Lower leg skin (tissue), 4 donors: ENCODE measurements at regions not wholly inside any gene's neighbourhood (a gene's known extent, or its start where the extent isn't known, plus 50 kb on each side); places are given as distances from the start of the nearest gene placed in this dataset.
"Not testable (repeated sequence)": the region's sequence is repeated elsewhere in the genome, so short reads cannot be mapped to it uniquely, and the experiment has no call there.

Experiments
- DNase-seq, 2 donors: peaks; one replicate each; pipeline ENCODE4 v3.0.0-alpha.2; 2019; ENCODE audit warnings: low spot score in 2 of 2
- H3K4me3 ChIP-seq: fragments of 200-600 bp; sonication (generic); 2 replicates; pipeline ENCODE4 v1.5.1; 2017; ENCODE audit warnings: mild to moderate bottlenecking, low read depth; ENCODE audit not compliant: poor library complexity, severe bottlenecking
- CTCF ChIP-seq, 3 donors: fragments of 450-650 bp; IDR thresholded peaks; one replicate each; pipeline ENCODE4 v1.5.1; 2016; ENCODE audit warnings: antibody characterized with exemption in 3 of 3, mild to moderate bottlenecking in 3 of 3, moderate library complexity in 2 of 3
- POLR2A ChIP-seq, 2 donors: fragments of 450-650 bp; IDR thresholded peaks; one replicate each; pipeline ENCODE4 v1.6.1; 2016 to 2017; ENCODE audit warnings: antibody characterized with exemption in 2 of 2, mild to moderate bottlenecking in 1 of 2, moderate library complexity in 1 of 2
- WGBS, 2 donors: methylation state at CpG; one replicate each; pipeline ENCODE4 v1.1.5; 2018; 5-methylcytosine and 5-hydroxymethylcytosine counted together
- intact Hi-C: fragments of 100-400 bp; cut with DNase I; formaldehyde crosslinking; loops from one replicate; pipeline ENCODE4 v1.15.0; 2023; ENCODE audit warnings: low total_unique reads

- intact Hi-C loops, result no loop called here
- TF ChIP-seq POLR2A (IDR thresholded peaks at IDR 0.05) (no peak), CTCF (IDR thresholded peaks at IDR 0.05) (no peak)
- whole genome bisulfite sequencing, 2 donors, result 80 to 86% methylated on average over 4 of the region's 4 CpGs
- no peak overlapping the region for H3K4me3 ChIP-seq
- no peak for DNase-seq
Observed at GRCh38 chr14:80024417-80024816, 186.9 kb downstream of the DIO2 start.

GRCh38 chr14:80018476-80018875 lies 192.8 kb downstream of the DIO2 start:
- intact Hi-C loops, H3K4me3 ChIP-seq, DNase-seq: not testable (repeated sequence)
- 83 to 86% methylated on average over 3 of the region's 3 CpGs for WGBS, 2 donors

- intact Hi-C loops, result no loop called here
- no peak for DNase-seq
- WGBS, 2 donors, result 43 to 62% methylated on average over 4 of the region's 4 CpGs
- TF ChIP-seq POLR2A (IDR thresholded peaks at IDR 0.05), result no peak
- no peak for TF ChIP-seq CTCF (IDR thresholded peaks at IDR 0.05)
- H3K4me3 ChIP-seq, result no peak overlapping the region
Observed at GRCh38 chr14:80017795-80018194, 193.5 kb downstream of the DIO2 start.

GRCh38 chr14:80010245-80010644 lies 201.1 kb downstream of the DIO2 start:
- intact Hi-C loops, H3K4me3 ChIP-seq: not testable (repeated sequence)
- 71 to 100% methylated on average over 1 of the region's 1 CpG for WGBS, 2 donors

GRCh38 chr14:80005561-80005960 lies 205.7 kb downstream of the DIO2 start:
- H3K4me3 ChIP-seq, result no peak overlapping the region
- WGBS, 2 donors, result 0% methylated on average over 1 of the region's 1 CpG
- TF ChIP-seq POLR2A (IDR thresholded peaks at IDR 0.05), result no peak
- no peak for TF ChIP-seq CTCF (IDR thresholded peaks at IDR 0.05)
- DNase-seq, result no peak
- intact Hi-C loops, result no loop called here

More at GRCh38 chr14:80010245-80010644, 201.1 kb downstream of the DIO2 start:
- DNase-seq, result not testable (repeated sequence)

GRCh38 chr14:80004871-80005270 lies 206.4 kb downstream of the DIO2 start:
- no peak for DNase-seq
- intact Hi-C loops, result no loop called here
- WGBS, 2 donors, result 92 to 99% methylated on average over 3 of the region's 3 CpGs
- H3K4me3 ChIP-seq, result no peak overlapping the region
- TF ChIP-seq POLR2A (IDR thresholded peaks at IDR 0.05) (no peak), CTCF (IDR thresholded peaks at IDR 0.05) (no peak)

GRCh38 chr14:80003138-80003537 lies 208.2 kb downstream of the DIO2 start:
- 81 to 82% methylated on average over 4 of the region's 4 CpGs for WGBS, 2 donors
- H3K4me3 ChIP-seq, result no peak overlapping the region

More at GRCh38 chr14:80003138-80003537, 208.2 kb downstream of the DIO2 start:
- no peak for DNase-seq
- TF ChIP-seq POLR2A (IDR thresholded peaks at IDR 0.05) (no peak), CTCF (IDR thresholded peaks at IDR 0.05) (no peak)
- intact Hi-C loops, result no loop called here
